GM23338 (cell line): ENCODE measurements at regions not wholly inside any gene's neighbourhood (a gene's known extent, or its start where the extent isn't known, plus 50 kb on each side); places are given as distances from the start of the nearest gene placed in this dataset.

Experiments
- ATAC-seq: fragments of 200-7000 bp; cut with Tn5 transposase; 3 replicates; pipeline ENCODE4 v1.9.1; 2020
- DNase-seq: peaks from one replicate; pipeline ENCODE4 v3.0.0-alpha.2; 2015; ENCODE audit warnings: low spot score
- H2AFZ ChIP-seq: fragments of 200-600 bp; sonication (generic); 2 replicates; pipeline ENCODE4 v1.8.0; 2016; ENCODE audit warnings: antibody characterized with exemption, mild to moderate bottlenecking, moderate library complexity
- H3F3A ChIP-seq: fragments of 200-600 bp; sonication (generic); replicated peaks from 2 replicates; pipeline ENCODE4 v1.8.0; 2017; ENCODE audit warnings: antibody characterized with exemption, mixed run types, low read depth
- H3K27ac ChIP-seq: fragments of 200-600 bp; sonication (generic); 2 replicates; pipeline ENCODE4 v1.6.1; 2016; ENCODE audit warnings: low read depth
- H3K27me3 ChIP-seq: fragments of 200-600 bp; sonication (generic); 2 replicates; pipeline ENCODE4 v1.8.0; 2016; ENCODE audit warnings: mild to moderate bottlenecking, mixed run types, moderate library complexity; ENCODE audit not compliant: insufficient read depth
- H3K36me3 ChIP-seq: fragments of 200-600 bp; sonication (generic); 2 replicates; pipeline ENCODE4 v1.8.0; 2016; ENCODE audit warnings: mild to moderate bottlenecking; ENCODE audit not compliant: insufficient read depth
- H3K4me1 ChIP-seq: fragments of 200-600 bp; sonication (generic); 2 replicates; pipeline ENCODE4 v1.8.0; 2016; ENCODE audit warnings: mild to moderate bottlenecking, moderate library complexity; ENCODE audit not compliant: insufficient read depth
- H3K4me2 ChIP-seq: fragments of 200-600 bp; sonication (generic); 2 replicates; pipeline ENCODE4 v1.7.1; 2017; ENCODE audit warnings: mixed run types
- H3K4me3 ChIP-seq: fragments of 200-600 bp; sonication (generic); 2 replicates; pipeline ENCODE4 v1.6.1; 2016; ENCODE audit warnings: mixed run types
- H3K79me2 ChIP-seq: fragments of 200-600 bp; sonication (generic); replicated peaks from 2 replicates; pipeline ENCODE4 v1.8.0; 2017; ENCODE audit warnings: mild to moderate bottlenecking; ENCODE audit not compliant: insufficient read depth
- H3K9me2 ChIP-seq: fragments of 200-600 bp; sonication (generic); 2 replicates; pipeline ENCODE4 v1.8.0; 2017; ENCODE audit not compliant: insufficient read depth
- H4K20me1 ChIP-seq: fragments of 200-600 bp; sonication (generic); replicated peaks from 2 replicates; pipeline ENCODE4 v1.8.0; 2017; ENCODE audit warnings: mild to moderate bottlenecking; ENCODE audit not compliant: insufficient read depth
- H3K27ac Mint-ChIP-seq: 2 replicates; pipeline ENCODE4 v1.8.0; 2020; ENCODE audit warnings: inconsistent platforms, mild to moderate bottlenecking, moderate library complexity, mixed read lengths
- H3K27me3 Mint-ChIP-seq: 3 replicates; pipeline ENCODE4 v1.8.0; 2022; ENCODE audit warnings: low read depth, mild to moderate bottlenecking, moderate library complexity, mixed read lengths, inconsistent platforms; ENCODE audit not compliant: insufficient read depth, poor library complexity
- H3K36me3 Mint-ChIP-seq: 3 replicates; pipeline ENCODE4 v1.8.0; 2021; ENCODE audit warnings: low read depth, mild to moderate bottlenecking, inconsistent platforms, moderate library complexity, mixed read lengths
- H3K4me1 Mint-ChIP-seq: 3 replicates; pipeline ENCODE4 v1.8.0; 2020; ENCODE audit warnings: mild to moderate bottlenecking, inconsistent platforms, mixed read lengths
- H3K4me3 Mint-ChIP-seq: 3 replicates; pipeline ENCODE4 v1.8.0; 2021; ENCODE audit warnings: moderate library complexity, mild to moderate bottlenecking, inconsistent platforms, mixed read lengths
- H3K9me3 Mint-ChIP-seq: 3 replicates; pipeline ENCODE4 v1.8.0; 2020; ENCODE audit warnings: moderate library complexity, mild to moderate bottlenecking, inconsistent platforms, mixed read lengths
- CREB1 ChIP-seq: fragments of 250-450 bp; sonication (Bioruptor Pico); IDR thresholded peaks from 2 replicates; pipeline ENCODE4 v1.5.0; 2020; ENCODE audit warnings: low read depth, mild to moderate bottlenecking, moderate library complexity
- EZH2phosphoT487 ChIP-seq: fragments of 200-600 bp; sonication (generic); IDR thresholded peaks from one replicate; pipeline ENCODE4 v1.8.1; 2018; ENCODE audit warnings: antibody characterized with exemption; ENCODE audit not compliant: unreplicated experiment
- JUNB ChIP-seq: IDR thresholded peaks from one replicate; pipeline ENCODE4 v1.6.1; 2016; ENCODE audit warnings: antibody characterized with exemption; ENCODE audit not compliant: unreplicated experiment
- ZNF462 ChIP-seq: fragments of 250-450 bp; sonication (Bioruptor Pico); IDR thresholded peaks from 2 replicates; pipeline ENCODE4 v1.5.0; 2020; ENCODE audit warnings: mild to moderate bottlenecking, moderate library complexity

GRCh38 chr14:98756749-98757148 is 515.2 kb downstream of the BCL11B start:
- no peak for ATAC-seq
- Histone ChIP-seq H2AFZ (no peak overlapping the region), H3K27me3 (no peaks in the 10 kb centered on the region), H3K27ac (no peak overlapping the region), H3K9me2 (peaks cover 26% of the 10 kb centered on the region), H3K4me1 (no peaks in the 10 kb centered on the region), H3F3A (no peaks in the 10 kb centered on the region), H3K36me3 (no peaks in the 10 kb centered on the region), H3K79me2 (no peaks in the 10 kb centered on the region), H3K4me2 (no peak overlapping the region), H3K4me3 (no peak overlapping the region), H4K20me1 (no peaks in the 10 kb centered on the region)
- peaks cover 10% of the 10 kb centered on the region; the same call in 1 of the 3 replicates for H3K36me3 Mint-ChIP-seq
- H3K27me3 Mint-ChIP-seq, result peaks cover 9% of the 10 kb centered on the region
- TF ChIP-seq CREB1 (CRISPR knock-in tag), result no peak
- TF ChIP-seq JUNB, result no peak
- no peak for TF ChIP-seq EZH2phosphoT487
- TF ChIP-seq ZNF462 (CRISPR knock-in tag), result no peak
- DNase-seq, result no peak
- peaks cover 16% of the 10 kb centered on the region for H3K9me3 Mint-ChIP-seq
- H3K4me1 Mint-ChIP-seq, result no peaks in the 10 kb centered on the region
- no peak overlapping the region for H3K27ac Mint-ChIP-seq
- no peak overlapping the region for H3K4me3 Mint-ChIP-seq

GRCh38 chr14:98758440-98758839 is 513.6 kb downstream of the BCL11B start:
- no peaks in the 10 kb centered on the region for H3K27me3 ChIP-seq
- H3K27ac ChIP-seq, result no peak overlapping the region
- H3K4me3 Mint-ChIP-seq, result no peak overlapping the region
- DNase-seq (no peak), ATAC-seq (no peak)
- peaks cover 9% of the 10 kb centered on the region for H3K27me3 Mint-ChIP-seq
- peaks cover 27% of the 10 kb centered on the region for H3K9me3 Mint-ChIP-seq
- peaks cover 5% of the 10 kb centered on the region; the same call in 1 of the 2 replicates for H3K36me3 ChIP-seq
- peaks cover 23% of the 10 kb centered on the region; the same call in 1 of the 3 replicates for H3K36me3 Mint-ChIP-seq
- H3K4me1 Mint-ChIP-seq, result no peaks in the 10 kb centered on the region
- H2AFZ ChIP-seq, result no peak overlapping the region
- H3K9me2 ChIP-seq, result 0 out of 2 replicates have a peak, but pooled peaks cover 21% of the 10 kb centered on the region
- no peak overlapping the region for H3K4me2 ChIP-seq
- H3K79me2 ChIP-seq, result no peaks in the 10 kb centered on the region
- no peak overlapping the region for H3K27ac Mint-ChIP-seq
- H3F3A ChIP-seq, result no peaks in the 10 kb centered on the region
- H3K4me1 ChIP-seq, result no peaks in the 10 kb centered on the region
- no peak overlapping the region for H3K4me3 ChIP-seq
- H4K20me1 ChIP-seq, result no peaks in the 10 kb centered on the region
- no peak for TF ChIP-seq ZNF462 (CRISPR knock-in tag)
